ENCODE measurements at regions not wholly inside any gene's neighbourhood (a gene's known extent, or its start where the extent isn't known, plus 50 kb on each side); places are given as distances from the start of the nearest gene placed in this dataset.

DNA sequence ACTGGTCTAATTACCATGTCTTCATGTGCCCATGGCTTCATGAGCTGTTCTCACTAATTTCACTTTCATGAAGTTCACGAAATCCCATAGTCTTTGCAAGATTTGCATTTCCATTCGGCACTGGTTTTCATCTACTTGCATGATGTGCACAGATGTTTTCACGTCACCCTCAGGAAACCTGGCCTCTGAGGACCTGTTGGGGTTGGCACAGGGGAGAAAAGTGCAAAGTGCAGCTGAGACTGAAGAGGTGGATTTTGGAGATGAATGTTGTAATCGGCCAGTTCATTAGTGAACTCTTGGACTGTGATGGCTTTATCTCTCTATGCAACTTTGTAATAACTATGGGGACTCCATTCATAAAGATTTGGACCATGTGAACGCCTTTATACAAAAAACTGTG, 80.2 kb upstream of the SULF2 start:
- TF ChIP-seq, protein P1, sequence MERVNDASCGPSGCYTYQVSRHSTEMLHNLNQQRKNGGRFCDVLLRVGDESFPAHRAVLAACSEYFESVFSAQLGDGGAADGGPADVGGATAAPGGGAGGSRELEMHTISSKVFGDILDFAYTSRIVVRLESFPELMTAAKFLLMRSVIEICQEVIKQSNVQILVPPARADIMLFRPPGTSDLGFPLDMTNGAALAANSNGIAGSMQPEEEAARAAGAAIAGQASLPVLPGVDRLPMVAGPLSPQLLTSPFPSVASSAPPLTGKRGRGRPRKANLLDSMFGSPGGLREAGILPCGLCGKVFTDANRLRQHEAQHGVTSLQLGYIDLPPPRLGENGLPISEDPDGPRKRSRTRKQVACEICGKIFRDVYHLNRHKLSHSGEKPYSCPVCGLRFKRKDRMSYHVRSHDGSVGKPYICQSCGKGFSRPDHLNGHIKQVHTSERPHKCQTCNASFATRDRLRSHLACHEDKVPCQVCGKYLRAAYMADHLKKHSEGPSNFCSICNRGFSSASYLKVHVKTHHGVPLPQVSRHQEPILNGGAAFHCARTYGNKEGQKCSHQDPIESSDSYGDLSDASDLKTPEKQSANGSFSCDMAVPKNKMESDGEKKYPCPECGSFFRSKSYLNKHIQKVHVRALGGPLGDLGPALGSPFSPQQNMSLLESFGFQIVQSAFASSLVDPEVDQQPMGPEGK (CRISPR knock-in tag; IDR thresholded peaks at IDR 0.05; ENCODE audit: borderline replicate concordance) = no peak
- no peak for TF ChIP-seq ZFP3 (CRISPR knock-in tag; IDR thresholded peaks at IDR 0.05)
- no peak for TF ChIP-seq ZNF70 (CRISPR knock-in tag; IDR thresholded peaks at IDR 0.05)
- no peak for TF ChIP-seq PPARA (CRISPR knock-in tag; IDR thresholded peaks at IDR 0.05; ENCODE audit: borderline replicate concordance)
- no peak for TF ChIP-seq ARNTL (CRISPR knock-in tag; IDR thresholded peaks at IDR 0.05; ENCODE audit: borderline replicate concordance, low read depth)
- TF ChIP-seq BACH2 (CRISPR knock-in tag; IDR thresholded peaks at IDR 0.05; ENCODE audit: borderline replicate concordance) = no peak
- TF ChIP-seq GLIS3 (CRISPR knock-in tag; IDR thresholded peaks at IDR 0.05) = no peak
- TF ChIP-seq TOX (CRISPR knock-in tag; IDR thresholded peaks at IDR 0.05; ENCODE audit: borderline replicate concordance) = no peak
- TF ChIP-seq TCF4 (CRISPR knock-in tag; IDR thresholded peaks at IDR 0.05; ENCODE audit: borderline replicate concordance) = no peak
- TF ChIP-seq, protein P2, sequence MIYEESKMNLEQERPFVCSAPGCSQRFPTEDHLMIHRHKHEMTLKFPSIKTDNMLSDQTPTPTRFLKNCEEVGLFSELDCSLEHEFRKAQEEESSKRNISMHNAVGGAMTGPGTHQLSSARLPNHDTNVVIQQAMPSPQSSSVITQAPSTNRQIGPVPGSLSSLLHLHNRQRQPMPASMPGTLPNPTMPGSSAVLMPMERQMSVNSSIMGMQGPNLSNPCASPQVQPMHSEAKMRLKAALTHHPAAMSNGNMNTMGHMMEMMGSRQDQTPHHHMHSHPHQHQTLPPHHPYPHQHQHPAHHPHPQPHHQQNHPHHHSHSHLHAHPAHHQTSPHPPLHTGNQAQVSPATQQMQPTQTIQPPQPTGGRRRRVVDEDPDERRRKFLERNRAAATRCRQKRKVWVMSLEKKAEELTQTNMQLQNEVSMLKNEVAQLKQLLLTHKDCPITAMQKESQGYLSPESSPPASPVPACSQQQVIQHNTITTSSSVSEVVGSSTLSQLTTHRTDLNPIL (CRISPR knock-in tag; IDR thresholded peaks at IDR 0.05; ENCODE audit: low read depth) = no peak
- no peak for TF ChIP-seq SNAI2 (CRISPR knock-in tag; IDR thresholded peaks at IDR 0.05)
- TF ChIP-seq ZFP30 (CRISPR knock-in tag; IDR thresholded peaks at IDR 0.05) = no peak
- TF ChIP-seq ISL1 (CRISPR knock-in tag; IDR thresholded peaks at IDR 0.05) = no peak
- TF ChIP-seq, protein P3, sequence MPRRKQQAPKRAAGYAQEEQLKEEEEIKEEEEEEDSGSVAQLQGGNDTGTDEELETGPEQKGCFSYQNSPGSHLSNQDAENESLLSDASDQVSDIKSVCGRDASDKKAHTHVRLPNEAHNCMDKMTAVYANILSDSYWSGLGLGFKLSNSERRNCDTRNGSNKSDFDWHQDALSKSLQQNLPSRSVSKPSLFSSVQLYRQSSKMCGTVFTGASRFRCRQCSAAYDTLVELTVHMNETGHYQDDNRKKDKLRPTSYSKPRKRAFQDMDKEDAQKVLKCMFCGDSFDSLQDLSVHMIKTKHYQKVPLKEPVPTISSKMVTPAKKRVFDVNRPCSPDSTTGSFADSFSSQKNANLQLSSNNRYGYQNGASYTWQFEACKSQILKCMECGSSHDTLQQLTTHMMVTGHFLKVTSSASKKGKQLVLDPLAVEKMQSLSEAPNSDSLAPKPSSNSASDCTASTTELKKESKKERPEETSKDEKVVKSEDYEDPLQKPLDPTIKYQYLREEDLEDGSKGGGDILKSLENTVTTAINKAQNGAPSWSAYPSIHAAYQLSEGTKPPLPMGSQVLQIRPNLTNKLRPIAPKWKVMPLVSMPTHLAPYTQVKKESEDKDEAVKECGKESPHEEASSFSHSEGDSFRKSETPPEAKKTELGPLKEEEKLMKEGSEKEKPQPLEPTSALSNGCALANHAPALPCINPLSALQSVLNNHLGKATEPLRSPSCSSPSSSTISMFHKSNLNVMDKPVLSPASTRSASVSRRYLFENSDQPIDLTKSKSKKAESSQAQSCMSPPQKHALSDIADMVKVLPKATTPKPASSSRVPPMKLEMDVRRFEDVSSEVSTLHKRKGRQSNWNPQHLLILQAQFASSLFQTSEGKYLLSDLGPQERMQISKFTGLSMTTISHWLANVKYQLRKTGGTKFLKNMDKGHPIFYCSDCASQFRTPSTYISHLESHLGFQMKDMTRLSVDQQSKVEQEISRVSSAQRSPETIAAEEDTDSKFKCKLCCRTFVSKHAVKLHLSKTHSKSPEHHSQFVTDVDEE (CRISPR knock-in tag; IDR thresholded peaks at IDR 0.05) = no peak

All from SK-N-SH treated with all-trans-retinoic acid at 6 μM for 48 hours (cell line).